Activated CD8-positive, alpha-beta T cell treated with anti-CD3 and anti-CD28 coated beads for 36 hours (primary cell): ENCODE measurements at regions not wholly inside any gene's neighbourhood (a gene's known extent, or its start where the extent isn't known, plus 50 kb on each side); places are given as distances from the start of the nearest gene placed in this dataset.

ENCODE experiments used
- ATAC-seq: fragments of 200-7000 bp; cut with Tn5 transposase; one replicate; pipeline ENCODE4 v1.10.0; 2021; ENCODE audit warnings: mild to moderate bottlenecking, moderate library complexity
- CTCF ChIA-PET: fragments of 350-600 bp; sonication (Branson Sonifier 250); formaldehyde crosslinking; loops from one replicate; lab custom pipeline; 2021; ENCODE audit warnings: antibody characterized with exemption; lab: Charles Lee
- POLR2A ChIA-PET: fragments of 350-600 bp; sonication (Branson Sonifier 250); formaldehyde crosslinking; loops from one replicate; lab custom pipeline; 2021; ENCODE audit warnings: antibody characterized with exemption; lab: Charles Lee
- DNase-seq: peaks from one replicate; pipeline ENCODE4 v3.0.0-alpha.2; 2020
- H3K27ac Mint-ChIP-seq: one replicate; pipeline ENCODE4 v1.8.0; 2021; ENCODE audit warnings: mild to moderate bottlenecking, mixed read lengths
- H3K27me3 Mint-ChIP-seq: one replicate; pipeline ENCODE4 v1.8.0; 2021; ENCODE audit warnings: mixed read lengths
- H3K36me3 Mint-ChIP-seq: one replicate; pipeline ENCODE4 v1.8.0; 2021; ENCODE audit warnings: low read depth, mixed read lengths
- H3K4me1 Mint-ChIP-seq: one replicate; pipeline ENCODE4 v1.8.0; 2021; ENCODE audit warnings: low read depth, mixed read lengths
- H3K4me3 Mint-ChIP-seq: one replicate; pipeline ENCODE4 v1.8.0; 2021; ENCODE audit warnings: mild to moderate bottlenecking, moderate library complexity, mixed read lengths
- H3K9me3 Mint-ChIP-seq: one replicate; pipeline ENCODE4 v1.8.0; 2021; ENCODE audit warnings: mixed read lengths
- intact Hi-C: fragments of 100-400 bp; cut with micrococcal nuclease; formaldehyde crosslinking; loops from one replicate; pipeline ENCODE4 v1.10.0; 2022
- TF ChIP-seq, protein P1 (sequence below): fragments of 200-600 bp; IDR thresholded peaks from one replicate; pipeline ENCODE4 v1.8.0; 2022; ENCODE audit warnings: antibody characterized with exemption, mild to moderate bottlenecking

DNA sequence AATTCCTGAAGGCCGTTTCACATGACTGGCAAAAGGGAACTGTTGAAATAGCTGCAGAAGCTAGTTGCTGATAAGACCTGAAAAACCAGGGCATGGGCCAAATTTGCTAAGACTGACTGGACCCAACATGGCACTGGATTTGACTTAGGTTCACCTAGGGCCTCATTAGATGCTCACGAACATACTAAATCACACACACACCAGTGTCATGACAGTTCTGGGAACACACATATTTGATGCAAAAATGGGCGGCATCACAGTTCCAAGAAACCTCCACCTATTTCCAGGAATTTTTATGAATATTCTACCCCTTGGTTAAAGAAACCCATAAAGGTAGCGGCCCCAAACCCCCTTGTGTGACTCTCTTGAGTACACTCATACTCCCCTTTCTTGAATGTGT, 99.6 kb upstream of the OBI1 start:
- Mint-ChIP-seq H3K27ac (no peak overlapping the region), H3K9me3 (no peaks in the 10 kb centered on the region), H3K4me1 (no peaks in the 10 kb centered on the region), H3K27me3 (peaks cover 2% of the 10 kb centered on the region), H3K4me3 (no peak overlapping the region), H3K36me3 (no peaks in the 10 kb centered on the region)
- ChIA-PET POLR2A (no interaction called here), CTCF (interaction anchor here (1.7 kb wide), 1 partner anchor 220 kb away, joined by 5 read pairs; no protein-coding TSS in a partner anchor)
- intact Hi-C loops, result no loop called here
- ATAC-seq (no peak), DNase-seq (no peak)
- TF ChIP-seq, protein P1, sequence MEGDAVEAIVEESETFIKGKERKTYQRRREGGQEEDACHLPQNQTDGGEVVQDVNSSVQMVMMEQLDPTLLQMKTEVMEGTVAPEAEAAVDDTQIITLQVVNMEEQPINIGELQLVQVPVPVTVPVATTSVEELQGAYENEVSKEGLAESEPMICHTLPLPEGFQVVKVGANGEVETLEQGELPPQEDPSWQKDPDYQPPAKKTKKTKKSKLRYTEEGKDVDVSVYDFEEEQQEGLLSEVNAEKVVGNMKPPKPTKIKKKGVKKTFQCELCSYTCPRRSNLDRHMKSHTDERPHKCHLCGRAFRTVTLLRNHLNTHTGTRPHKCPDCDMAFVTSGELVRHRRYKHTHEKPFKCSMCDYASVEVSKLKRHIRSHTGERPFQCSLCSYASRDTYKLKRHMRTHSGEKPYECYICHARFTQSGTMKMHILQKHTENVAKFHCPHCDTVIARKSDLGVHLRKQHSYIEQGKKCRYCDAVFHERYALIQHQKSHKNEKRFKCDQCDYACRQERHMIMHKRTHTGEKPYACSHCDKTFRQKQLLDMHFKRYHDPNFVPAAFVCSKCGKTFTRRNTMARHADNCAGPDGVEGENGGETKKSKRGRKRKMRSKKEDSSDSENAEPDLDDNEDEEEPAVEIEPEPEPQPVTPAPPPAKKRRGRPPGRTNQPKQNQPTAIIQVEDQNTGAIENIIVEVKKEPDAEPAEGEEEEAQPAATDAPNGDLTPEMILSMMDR, result no peak

DNA sequence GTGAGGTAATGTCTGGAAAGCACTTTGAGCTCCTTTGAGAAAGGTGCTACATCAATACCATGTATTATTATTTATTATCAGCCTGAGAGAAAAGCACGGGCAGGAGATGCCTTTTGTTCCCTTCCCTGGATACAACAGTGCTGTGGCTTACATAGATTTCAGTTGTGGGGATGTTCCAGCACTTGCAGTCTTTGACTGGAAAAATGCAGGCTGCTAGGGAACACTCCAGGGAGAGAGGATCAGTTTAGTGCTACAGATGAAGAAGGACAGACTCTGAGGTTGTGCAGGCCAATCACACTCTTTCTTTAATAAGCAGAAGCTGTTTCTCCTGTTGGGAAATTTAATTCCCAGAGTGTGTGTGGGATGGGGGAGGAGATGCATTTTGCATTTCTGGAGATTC, 94.5 kb upstream of the OBI1 start:
- intact Hi-C loops, result no loop called here
- Mint-ChIP-seq H3K9me3 (no peaks in the 10 kb centered on the region), H3K27me3 (peaks cover 11% of the 10 kb centered on the region), H3K36me3 (no peaks in the 10 kb centered on the region), H3K27ac (no peak overlapping the region), H3K4me1 (no peaks in the 10 kb centered on the region), H3K4me3 (no peak overlapping the region)
- no peak for DNase-seq
- ChIA-PET POLR2A (no interaction called here), CTCF (no interaction called here)
- TF ChIP-seq, protein P1, result no peak
- ATAC-seq, result no peak

DNA sequence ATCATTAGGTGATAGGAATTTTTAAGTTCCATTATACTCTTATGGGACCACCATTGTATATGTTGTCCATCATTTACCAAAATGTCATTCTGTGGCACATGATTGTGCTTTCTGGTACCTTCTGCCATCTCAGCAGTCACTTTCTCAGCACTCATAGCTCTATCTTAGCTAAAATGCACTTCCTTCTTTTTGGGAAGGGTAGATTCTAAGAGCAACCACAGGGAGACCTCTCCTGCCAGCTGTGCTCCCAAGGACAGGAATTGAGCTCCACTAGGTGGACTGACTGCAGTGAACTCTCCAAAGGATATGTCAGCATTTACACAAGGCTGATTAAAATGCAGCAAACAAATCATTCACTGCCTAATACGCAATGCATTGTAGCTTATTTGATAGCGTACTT, 91.8 kb upstream of the OBI1 start:
- DNase-seq (no peak), ATAC-seq (no peak)
- H3K27me3 Mint-ChIP-seq, result peaks cover 11% of the 10 kb centered on the region
- CTCF ChIA-PET, result no interaction called here
- intact Hi-C loops, result no loop called here
- H3K4me1 Mint-ChIP-seq, result no peaks in the 10 kb centered on the region
- TF ChIP-seq, protein P1, result no peak
- POLR2A ChIA-PET, result no interaction called here
- H3K4me3 Mint-ChIP-seq, result no peak overlapping the region
- no peaks in the 10 kb centered on the region for H3K36me3 Mint-ChIP-seq
- no peak overlapping the region for H3K27ac Mint-ChIP-seq
- H3K9me3 Mint-ChIP-seq, result no peaks in the 10 kb centered on the region

DNA sequence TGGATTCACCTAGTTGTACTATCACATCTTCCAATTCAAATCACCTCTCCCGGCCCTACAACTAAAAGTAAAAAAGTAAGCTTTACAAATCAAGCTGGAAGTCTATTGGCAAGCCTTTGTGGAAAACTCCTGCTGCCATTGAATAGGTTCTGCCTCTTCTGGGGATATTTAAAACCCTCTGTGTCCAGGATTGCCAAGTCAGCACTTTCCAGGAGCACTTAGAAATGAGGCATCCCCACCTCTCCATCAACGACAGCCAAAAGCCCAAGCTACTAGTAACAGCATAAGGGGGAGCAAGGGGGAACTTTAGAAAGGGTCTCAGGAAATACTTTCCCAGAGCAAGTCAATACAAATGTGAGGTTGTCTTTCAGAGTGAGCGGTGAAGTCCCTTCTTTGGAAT, 85.0 kb upstream of the OBI1 start:
- ATAC-seq, result no peak
- Mint-ChIP-seq H3K9me3 (no peaks in the 10 kb centered on the region), H3K36me3 (no peaks in the 10 kb centered on the region), H3K27ac (no peak overlapping the region), H3K4me1 (no peaks in the 10 kb centered on the region), H3K4me3 (no peak overlapping the region), H3K27me3 (peaks cover 2% of the 10 kb centered on the region)
- intact Hi-C loops, result no loop called here
- POLR2A ChIA-PET, result no interaction called here
- CTCF ChIA-PET, result no interaction called here
- TF ChIP-seq, protein P1, result no peak
- DNase-seq, result no peak

DNA sequence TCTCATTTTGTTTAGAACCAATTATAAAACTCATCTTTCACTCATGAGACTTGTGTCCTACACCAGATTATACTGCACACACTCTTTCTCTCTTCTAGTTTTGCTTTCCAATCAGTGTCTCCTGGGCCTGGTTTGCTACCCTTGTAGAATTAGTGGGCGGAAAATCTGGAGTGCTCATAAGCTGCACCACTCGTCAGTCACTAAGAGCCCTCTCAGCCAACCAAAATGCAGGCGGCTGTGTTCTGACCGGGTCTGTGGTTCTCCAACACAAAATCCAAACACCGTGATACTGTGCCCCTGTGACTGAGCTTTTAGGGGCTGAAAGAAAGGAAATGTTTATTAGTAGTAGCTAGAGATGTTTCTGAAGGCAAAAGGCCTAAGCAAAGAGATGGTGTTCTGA, 83.7 kb upstream of the OBI1 start:
- intact Hi-C loops, result no loop called here
- CTCF ChIA-PET, result interaction anchor here (0.6 kb wide), 1 partner anchor 118 kb away, joined by 3 read pairs; no protein-coding TSS in a partner anchor
- no peak overlapping the region for H3K4me3 Mint-ChIP-seq
- H3K36me3 Mint-ChIP-seq, result no peaks in the 10 kb centered on the region
- H3K4me1 Mint-ChIP-seq, result no peaks in the 10 kb centered on the region
- no peaks in the 10 kb centered on the region for H3K27me3 Mint-ChIP-seq
- H3K27ac Mint-ChIP-seq, result no peak overlapping the region
- no peak for DNase-seq
- H3K9me3 Mint-ChIP-seq, result no peaks in the 10 kb centered on the region
- POLR2A ChIA-PET, result no interaction called here
- TF ChIP-seq, protein P1, result no peak
- ATAC-seq, result no peak
